Left lung (tissue), 4 donors: ENCODE measurements at regions not wholly inside any gene's neighbourhood (a gene's known extent, or its start where the extent isn't known, plus 50 kb on each side); places are given as distances from the start of the nearest gene placed in this dataset.

Experiments used
- ATAC-seq: fragments of 200-7000 bp; cut with Tn5 transposase; one replicate; pipeline ENCODE4 v1.9.1; 2020; ENCODE audit warnings: moderate library complexity
- DNase-seq, 4 donors: peaks; one replicate each; pipeline ENCODE4 v3.0.0-alpha.2; 2013 to 2020
- H3K27ac ChIP-seq, 2 donors: fragments of 200-600 bp; sonication (generic) in 1 of 2; one replicate each; pipeline versions ENCODE4 v1.5.0 to v1.8.0; 2020 to 2021
- H3K27me3 ChIP-seq, 2 donors: fragments of 200-600 bp; sonication (generic) in 1 of 2; one replicate each; pipeline versions ENCODE4 v1.5.0 to v1.8.0; 2020 to 2021
- H3K36me3 ChIP-seq, 2 donors: fragments of 200-600 bp; sonication (generic) in 1 of 2; one replicate each; pipeline versions ENCODE4 v1.5.0 to v1.8.0; 2020 to 2021
- H3K4me1 ChIP-seq, 2 donors: fragments of 200-600 bp; one replicate each; pipeline ENCODE4 v1.8.0; 2021
- H3K4me3 ChIP-seq, 2 donors: fragments of 200-600 bp; sonication (generic) in 1 of 2; one replicate each; pipeline versions ENCODE4 v1.5.0 to v1.8.0; 2020 to 2021; ENCODE audit warnings: mild to moderate bottlenecking in 1 of 2
- H3K9me3 ChIP-seq, 2 donors: fragments of 200-600 bp; sonication (generic) in 1 of 2; one replicate each; pipeline versions ENCODE4 v1.5.0 to v1.8.0; 2020 to 2021
- intact Hi-C, 2 donors: fragments of 100-400 bp; cut with DNase I; formaldehyde crosslinking; loops; one replicate each; pipeline versions ENCODE4 v1.11.2 to v1.14.2; 2022
- TF ChIP-seq, protein P1 (sequence below), 2 donors: fragments of 200-600 bp; sonication (generic) in 1 of 2; IDR thresholded peaks; one replicate each; pipeline versions ENCODE4 v1.5.0 to v1.8.0; 2021; ENCODE audit warnings: antibody characterized with exemption in 2 of 2
- donor health status: DM: no; HTN: yes; CAD: no.
- donor health status: DM: no; HTN: no; CAD: no.

- ATAC-seq (no peak), DNase-seq (no peak)
- no peaks in the 10 kb centered on the region for H3K9me3 ChIP-seq
- no peaks in the 10 kb centered on the region for H3K27me3 ChIP-seq
- no peak overlapping the region for H3K4me3 ChIP-seq
- H3K4me1 ChIP-seq, result no peaks in the 10 kb centered on the region
- TF ChIP-seq, protein P1, sequence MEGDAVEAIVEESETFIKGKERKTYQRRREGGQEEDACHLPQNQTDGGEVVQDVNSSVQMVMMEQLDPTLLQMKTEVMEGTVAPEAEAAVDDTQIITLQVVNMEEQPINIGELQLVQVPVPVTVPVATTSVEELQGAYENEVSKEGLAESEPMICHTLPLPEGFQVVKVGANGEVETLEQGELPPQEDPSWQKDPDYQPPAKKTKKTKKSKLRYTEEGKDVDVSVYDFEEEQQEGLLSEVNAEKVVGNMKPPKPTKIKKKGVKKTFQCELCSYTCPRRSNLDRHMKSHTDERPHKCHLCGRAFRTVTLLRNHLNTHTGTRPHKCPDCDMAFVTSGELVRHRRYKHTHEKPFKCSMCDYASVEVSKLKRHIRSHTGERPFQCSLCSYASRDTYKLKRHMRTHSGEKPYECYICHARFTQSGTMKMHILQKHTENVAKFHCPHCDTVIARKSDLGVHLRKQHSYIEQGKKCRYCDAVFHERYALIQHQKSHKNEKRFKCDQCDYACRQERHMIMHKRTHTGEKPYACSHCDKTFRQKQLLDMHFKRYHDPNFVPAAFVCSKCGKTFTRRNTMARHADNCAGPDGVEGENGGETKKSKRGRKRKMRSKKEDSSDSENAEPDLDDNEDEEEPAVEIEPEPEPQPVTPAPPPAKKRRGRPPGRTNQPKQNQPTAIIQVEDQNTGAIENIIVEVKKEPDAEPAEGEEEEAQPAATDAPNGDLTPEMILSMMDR (IDR thresholded peaks at IDR 0.05), result no peak
- intact Hi-C loops, result no loop called here
- no peaks in the 10 kb centered on the region for H3K36me3 ChIP-seq
- H3K27ac ChIP-seq, result no peak overlapping the region
Measured at GRCh38 chr2:184339966-184340365, 258.4 kb upstream of the ZNF804A start.

GRCh38 chr2:184346338-184346862, 251.9 kb upstream of the ZNF804A start:
- ATAC-seq (no peak), DNase-seq (no peak)
- Histone ChIP-seq H3K27ac (no peak overlapping the region), H3K36me3 (no peaks in the 10 kb centered on the region), H3K27me3 (no peaks in the 10 kb centered on the region), H3K9me3 (peaks cover 0 to 8% of the 10 kb centered on the region in 2 donors), H3K4me1 (no peaks in the 10 kb centered on the region), H3K4me3 (no peak overlapping the region)
- TF ChIP-seq, protein P1 (IDR thresholded peaks at IDR 0.05), result no peak
- intact Hi-C loops, result no loop called here

DNA sequence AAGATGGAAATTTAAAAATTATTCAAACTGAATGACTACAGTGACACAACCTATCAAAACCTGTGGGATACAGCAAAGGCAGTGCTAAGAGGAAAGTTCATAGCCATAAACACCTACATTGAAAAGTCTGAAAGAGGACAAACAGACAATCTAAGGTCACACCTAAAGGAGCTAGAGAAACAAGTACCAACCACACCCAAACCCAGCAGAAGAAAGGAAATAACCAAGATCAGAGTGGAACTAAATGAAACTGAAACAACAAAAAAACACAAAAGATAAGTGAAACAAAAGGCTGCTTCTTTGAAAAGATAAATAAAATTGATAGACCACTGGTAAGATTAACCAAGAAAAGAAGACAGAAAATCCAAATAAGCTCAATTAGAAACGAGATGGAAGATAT, 247.2 kb upstream of the ZNF804A start:
- Histone ChIP-seq H3K9me3 (peaks cover 0 to 8% of the 10 kb centered on the region in 2 donors), H3K4me1 (no peaks in the 10 kb centered on the region), H3K36me3 (no peaks in the 10 kb centered on the region), H3K27ac (no peak overlapping the region), H3K4me3 (no peak overlapping the region), H3K27me3 (no peaks in the 10 kb centered on the region)
- no peak for ATAC-seq
- intact Hi-C loops, result no loop called here
- TF ChIP-seq, protein P1 (IDR thresholded peaks at IDR 0.05), result no peak
- DNase-seq, result no peak

DNA sequence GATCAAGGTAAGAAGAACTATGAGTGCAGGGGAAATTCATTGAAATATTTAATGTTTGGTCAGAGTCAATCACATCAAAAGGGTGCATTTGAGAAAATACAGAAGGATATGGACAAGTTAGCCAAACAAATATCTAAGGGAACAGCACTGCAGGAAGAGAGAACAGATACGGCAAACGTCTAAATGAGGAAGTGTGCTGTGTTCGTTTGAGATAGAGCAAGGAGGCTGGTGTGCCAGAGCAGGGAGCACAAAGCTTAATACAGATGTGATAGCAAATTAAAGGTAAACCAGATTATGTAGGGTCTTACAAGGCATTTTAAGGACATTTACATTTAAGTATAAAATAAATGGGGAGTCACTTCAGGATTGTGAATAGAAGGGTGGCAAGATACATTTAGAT, 241.3 kb upstream of the ZNF804A start:
- no peak overlapping the region for H3K4me3 ChIP-seq
- DNase-seq (no peak), ATAC-seq (no peak)
- no peaks in the 10 kb centered on the region for H3K36me3 ChIP-seq
- TF ChIP-seq, protein P1 (IDR thresholded peaks at IDR 0.05), result no peak
- H3K9me3 ChIP-seq, result no peaks in the 10 kb centered on the region
- H3K27ac ChIP-seq, result no peak overlapping the region
- no peaks in the 10 kb centered on the region for H3K4me1 ChIP-seq
- H3K27me3 ChIP-seq, result no peaks in the 10 kb centered on the region
- intact Hi-C loops, result no loop called here

DNA sequence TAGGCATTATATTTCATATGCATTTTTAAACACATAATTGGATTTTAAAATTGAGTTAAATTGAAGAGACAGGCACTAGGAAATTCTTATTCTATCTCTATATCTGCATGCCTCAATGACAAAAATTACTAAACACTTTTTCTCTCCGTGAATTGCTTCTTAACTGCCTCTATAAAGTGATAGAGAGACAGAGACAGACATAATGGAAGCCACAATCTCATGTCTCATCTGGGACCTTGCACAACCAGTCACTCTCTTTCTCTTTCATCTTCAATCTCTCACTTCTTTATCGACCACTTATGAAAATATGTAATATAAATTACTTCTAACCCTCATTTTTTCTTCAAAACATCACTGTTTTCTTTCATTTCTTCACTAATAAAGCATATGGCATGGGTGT, 238.9 kb upstream of the ZNF804A start:
- H3K4me1 ChIP-seq, result no peaks in the 10 kb centered on the region
- H3K9me3 ChIP-seq, result no peaks in the 10 kb centered on the region
- TF ChIP-seq, protein P1 (IDR thresholded peaks at IDR 0.05), result no peak
- ATAC-seq (no peak), DNase-seq (no peak)
- H3K27me3 ChIP-seq, result no peaks in the 10 kb centered on the region
- H3K27ac ChIP-seq, result no peak overlapping the region
- intact Hi-C loops, result no loop called here
- H3K36me3 ChIP-seq, result no peaks in the 10 kb centered on the region
- no peak overlapping the region for H3K4me3 ChIP-seq
